ENCODE measurements at regions not wholly inside any gene's neighbourhood (a gene's known extent, or its start where the extent isn't known, plus 50 kb on each side); places are given as distances from the start of the nearest gene placed in this dataset.
A peak's percentile ranks its signal among the peaks of the same experiment; 100 is the strongest.
"Not testable (repeated sequence)": the region's sequence is repeated elsewhere in the genome, so short reads cannot be mapped to it uniquely, and the experiment has no call there.

GRCh38 chr18:44568986-44569385 is 111.7 kb upstream of the SETBP1 start:
- Mint-ChIP-seq H3K4me3 (ENCODE audit: unreplicated experiment) (no peak overlapping the region), H3K27me3 (ENCODE audit: low read depth) (no peaks in the 10 kb centered on the region), H3K4me1 (ENCODE audit: low read depth) (peaks cover 4% of the 10 kb centered on the region), H3K27ac (ENCODE audit: unreplicated experiment) (no peak overlapping the region), H3K9me3 (ENCODE audit: low read depth) (no peaks in the 10 kb centered on the region), H3K36me3 (ENCODE audit: low read depth) (no peaks in the 10 kb centered on the region)
- DNase-seq (ENCODE audit: low spot score) = no peak
- no peak for TF ChIP-seq CTCF (IDR thresholded peaks at IDR 0.05)

GRCh38 chr18:44569391-44570055 is 111.2 kb upstream of the SETBP1 start:
- TF ChIP-seq CTCF (IDR thresholded peaks at IDR 0.05) = no peak
- H3K4me3 Mint-ChIP-seq (ENCODE audit: unreplicated experiment) = no peak overlapping the region

GRCh38 chr18:44579028-44579702 is 101.5 kb upstream of the SETBP1 start:
- Mint-ChIP-seq H3K4me3 (ENCODE audit: unreplicated experiment) (no peak overlapping the region), H3K27me3 (ENCODE audit: low read depth) (no peaks in the 10 kb centered on the region), H3K27ac (ENCODE audit: unreplicated experiment) (peak overlapping the region; percentile 86), H3K4me1 (ENCODE audit: low read depth) (peaks cover 34% of the 10 kb centered on the region), H3K9me3 (ENCODE audit: low read depth) (no peaks in the 10 kb centered on the region), H3K36me3 (ENCODE audit: low read depth) (no peaks in the 10 kb centered on the region)
- TF ChIP-seq CTCF (IDR thresholded peaks at IDR 0.05) = peak; percentile 78
- DNase-seq (ENCODE audit: low spot score) = no peak

More at GRCh38 chr18:44569391-44570055, 111.2 kb upstream of the SETBP1 start:
- peaks cover 4% of the 10 kb centered on the region for H3K4me1 Mint-ChIP-seq (ENCODE audit: low read depth)
- no peak overlapping the region for H3K27ac Mint-ChIP-seq (ENCODE audit: unreplicated experiment)
- H3K27me3 Mint-ChIP-seq (ENCODE audit: low read depth) = no peaks in the 10 kb centered on the region
- H3K36me3 Mint-ChIP-seq (ENCODE audit: low read depth) = no peaks in the 10 kb centered on the region
- DNase-seq (ENCODE audit: low spot score) = no peak
- no peaks in the 10 kb centered on the region for H3K9me3 Mint-ChIP-seq (ENCODE audit: low read depth)

GRCh38 chr18:44579745-44580144 is 100.9 kb upstream of the SETBP1 start:
- TF ChIP-seq CTCF (IDR thresholded peaks at IDR 0.05) = no peak
- Mint-ChIP-seq H3K27me3 (ENCODE audit: low read depth) (no peaks in the 10 kb centered on the region), H3K4me1 (ENCODE audit: low read depth) (peaks cover 34% of the 10 kb centered on the region), H3K9me3 (ENCODE audit: low read depth) (no peaks in the 10 kb centered on the region), H3K4me3 (ENCODE audit: unreplicated experiment) (no peak overlapping the region), H3K36me3 (ENCODE audit: low read depth) (no peaks in the 10 kb centered on the region), H3K27ac (ENCODE audit: unreplicated experiment) (peak overlapping the region; percentile 86)
- DNase-seq (ENCODE audit: low spot score) = no peak

GRCh38 chr18:44580159-44580558 is 100.5 kb upstream of the SETBP1 start:
- Mint-ChIP-seq H3K4me1 (ENCODE audit: low read depth) (peaks cover 34% of the 10 kb centered on the region), H3K9me3 (ENCODE audit: low read depth) (no peaks in the 10 kb centered on the region), H3K27me3 (ENCODE audit: low read depth) (no peaks in the 10 kb centered on the region), H3K27ac (ENCODE audit: unreplicated experiment) (peak overlapping the region; percentile 86), H3K36me3 (ENCODE audit: low read depth) (no peaks in the 10 kb centered on the region), H3K4me3 (ENCODE audit: unreplicated experiment) (no peak overlapping the region)
- no peak for TF ChIP-seq CTCF (IDR thresholded peaks at IDR 0.05)
- DNase-seq (ENCODE audit: low spot score) = no peak

GRCh38 chr18:44580782-44581181 is 99.9 kb upstream of the SETBP1 start:
- H3K36me3 Mint-ChIP-seq (ENCODE audit: low read depth); H3K27me3 Mint-ChIP-seq (ENCODE audit: low read depth); H3K27ac Mint-ChIP-seq (ENCODE audit: unreplicated experiment); H3K9me3 Mint-ChIP-seq (ENCODE audit: low read depth); H3K4me3 Mint-ChIP-seq (ENCODE audit: unreplicated experiment): not testable (repeated sequence)
- DNase-seq (ENCODE audit: low spot score) = peak; percentile 83
- H3K4me1 Mint-ChIP-seq (ENCODE audit: low read depth) = peaks cover 34% of the 10 kb centered on the region

All from chondrocyte (in vitro differentiated cells).